ENCODE measurements at regions not wholly inside any gene's neighbourhood (a gene's known extent, or its start where the extent isn't known, plus 50 kb on each side); places are given as distances from the start of the nearest gene placed in this dataset.

GRCh38 chr19:24004166-24004565, 82.8 kb upstream of the ZNF254 start:
- H3K9me3 Mint-ChIP-seq: peaks cover 72% of the 10 kb centered on the region

GRCh38 chr19:24029941-24030636, 56.9 kb upstream of the ZNF254 start:
- peaks cover 5% of the 10 kb centered on the region for H3K36me3 Mint-ChIP-seq
- peaks cover 14% of the 10 kb centered on the region for H3K9me3 Mint-ChIP-seq
- no peaks in the 10 kb centered on the region for H3K27me3 Mint-ChIP-seq (ENCODE audit: low read depth)
- DNase-seq (ENCODE audit: low spot score): peak; percentile 33
- ChIA-PET POLR2A (no interaction called here), CTCF (no interaction called here)
- peak; percentile 16 for ATAC-seq
- H3K4me3 Mint-ChIP-seq: no peak overlapping the region
- peaks cover 13% of the 10 kb centered on the region for H3K4me1 Mint-ChIP-seq
- no peak overlapping the region for H3K27ac Mint-ChIP-seq
- TF ChIP-seq FOXP1 (CRISPR knock-in tag; IDR thresholded peaks at IDR 0.05; ENCODE audit: borderline replicate concordance) (no peak), CBFB (CRISPR knock-in tag; IDR thresholded peaks at IDR 0.05; ENCODE audit: low read depth) (no peak), MLX (CRISPR knock-in tag; IDR thresholded peaks at IDR 0.05) (no peak), ZNF532 (CRISPR knock-in tag; IDR thresholded peaks at IDR 0.05; ENCODE audit: borderline replicate concordance) (no peak), ZNF423 (CRISPR knock-in tag; IDR thresholded peaks at IDR 0.05) (no peak), RELA (CRISPR knock-in tag; IDR thresholded peaks at IDR 0.05; ENCODE audit: borderline replicate concordance) (no peak)

More at GRCh38 chr19:24004166-24004565, 82.8 kb upstream of the ZNF254 start:
- Mint-ChIP-seq H3K27me3 (ENCODE audit: low read depth) (peaks cover 19% of the 10 kb centered on the region), H3K4me3 (no peak overlapping the region), H3K27ac (no peak overlapping the region), H3K4me1 (no peaks in the 10 kb centered on the region), H3K36me3 (peaks cover 55% of the 10 kb centered on the region)
- DNase-seq (ENCODE audit: low spot score) (no peak), ATAC-seq (no peak)
- ChIA-PET POLR2A (no interaction called here), CTCF (no interaction called here)
- TF ChIP-seq GTF2I (CRISPR knock-in tag; conservative IDR thresholded peaks at IDR 0.05): no peak
- TF ChIP-seq NR1H2 (CRISPR knock-in tag; IDR thresholded peaks at IDR 0.05): no peak
- no peak for TF ChIP-seq E2F5 (CRISPR knock-in tag; IDR thresholded peaks at IDR 0.05)
- TF ChIP-seq ZNF512 (CRISPR knock-in tag; IDR thresholded peaks at IDR 0.05; ENCODE audit: borderline replicate concordance): no peak
- TF ChIP-seq ELF4 (CRISPR knock-in tag; IDR thresholded peaks at IDR 0.05; ENCODE audit: low read depth): no peak
- TF ChIP-seq AFF4 (CRISPR knock-in tag; IDR thresholded peaks at IDR 0.05; ENCODE audit: borderline replicate concordance): no peak
- no peak for TF ChIP-seq GRHL2 (CRISPR knock-in tag; IDR thresholded peaks at IDR 0.05; ENCODE audit: insufficient replicate concordance, severe bottlenecking)
- no peak for TF ChIP-seq ZNF423 (CRISPR knock-in tag; IDR thresholded peaks at IDR 0.05)
- no peak for TF ChIP-seq E2F4 (CRISPR knock-in tag; IDR thresholded peaks at IDR 0.05; ENCODE audit: borderline replicate concordance, low read depth)
- TF ChIP-seq ZNF232 (CRISPR knock-in tag; IDR thresholded peaks at IDR 0.05): no peak

All from WTC11 (cell line).